ENCODE measurements at regions not wholly inside any gene's neighbourhood (a gene's known extent, or its start where the extent isn't known, plus 50 kb on each side); places are given as distances from the start of the nearest gene placed in this dataset.
A peak's percentile ranks its signal among the peaks of the same experiment; 100 is the strongest.

- DNase-seq = no peak
Measured at GRCh38 chr7:113446791-113447190, 328.4 kb upstream of the SMIM30 start.

GRCh38 chr7:113446391-113446790 is 328.0 kb upstream of the SMIM30 start:
- no peak for DNase-seq

DNA sequence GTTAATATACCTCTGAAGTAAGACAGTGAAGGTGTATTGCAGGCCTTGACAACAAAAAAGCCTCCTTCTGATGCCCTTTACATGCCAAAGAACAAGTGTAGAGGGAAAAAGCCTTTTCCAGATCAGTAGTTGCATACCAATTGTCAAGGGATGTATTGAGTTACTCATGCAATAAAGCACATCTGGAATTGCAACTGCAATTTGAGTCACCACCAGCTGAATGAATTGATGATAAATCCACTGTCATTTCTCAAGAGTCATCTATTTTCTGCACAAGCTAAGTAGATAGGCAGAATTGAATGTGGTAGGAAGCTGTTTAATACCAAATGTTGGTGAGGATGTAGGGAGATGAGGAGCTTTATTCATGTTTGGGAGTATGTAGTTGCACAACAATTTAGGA is 325.9 kb upstream of the SMIM30 start:
- no peak for DNase-seq

GRCh38 chr7:113440173-113440572 is 321.8 kb upstream of the SMIM30 start:
- DNase-seq = no peak

GRCh38 chr7:113431406-113431805 is 313.1 kb upstream of the SMIM30 start:
- DNase-seq = no peak

DNA sequence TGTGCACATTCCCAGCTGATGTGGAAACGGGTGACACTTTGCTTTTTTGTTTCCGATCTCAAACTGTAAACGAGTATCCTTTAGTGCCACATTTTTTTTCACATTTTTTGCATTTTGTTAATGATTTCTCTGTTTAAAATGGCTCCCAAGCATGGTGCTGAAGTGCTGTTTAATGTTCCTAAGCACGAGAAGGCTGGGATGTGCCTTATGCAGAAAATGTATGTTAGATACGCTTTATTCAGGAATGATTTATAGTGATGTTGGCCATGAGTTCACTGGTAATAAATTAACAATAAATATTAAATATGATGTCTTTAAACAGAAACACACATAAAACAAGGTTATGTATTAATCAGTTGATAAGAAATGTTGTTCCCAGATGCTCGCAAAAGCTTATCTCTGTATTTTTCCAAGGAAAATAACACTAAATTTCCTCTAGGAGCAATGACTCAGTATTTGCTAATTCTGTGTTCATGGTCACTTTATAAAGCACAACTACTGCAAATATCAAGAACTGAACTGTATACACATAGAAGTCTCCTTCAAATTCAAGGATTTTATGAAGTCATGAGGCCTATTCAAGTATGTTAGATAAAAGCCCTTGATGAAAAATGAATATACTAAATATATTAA is 305.9 kb upstream of the SMIM30 start:
- no peak for DNase-seq

DNA sequence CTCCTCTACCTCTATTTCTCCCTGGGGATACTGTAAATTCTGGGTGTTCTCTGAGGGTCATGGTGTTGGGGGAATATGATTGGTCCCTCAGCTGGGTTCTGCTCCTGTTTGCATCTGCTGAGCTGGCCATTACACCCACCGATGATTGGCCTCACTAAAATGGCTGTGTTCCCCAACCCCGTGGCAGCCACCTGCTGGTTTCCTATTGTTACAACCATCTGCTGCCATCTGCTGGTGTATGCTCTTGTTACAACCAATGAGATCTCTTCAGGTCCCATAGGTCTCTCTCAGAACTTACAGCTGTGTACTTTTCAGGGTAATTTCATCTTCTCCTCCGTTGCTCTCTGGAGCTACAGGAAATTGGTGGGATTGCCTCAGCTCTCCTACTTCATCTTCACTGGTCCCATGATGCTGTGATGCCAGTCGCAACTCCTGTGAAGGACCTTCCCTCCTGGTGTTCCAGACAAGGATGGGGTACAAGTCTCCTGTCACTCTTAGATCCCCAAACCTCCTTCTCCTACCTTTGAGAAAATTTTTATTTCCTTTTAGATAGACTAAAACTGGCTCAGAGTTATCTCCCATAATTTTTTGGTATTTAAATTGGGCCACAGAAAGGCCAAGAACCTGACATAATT is 303.5 kb upstream of the SMIM30 start:
- DNase-seq = peak; percentile 9 to 51

DNA sequence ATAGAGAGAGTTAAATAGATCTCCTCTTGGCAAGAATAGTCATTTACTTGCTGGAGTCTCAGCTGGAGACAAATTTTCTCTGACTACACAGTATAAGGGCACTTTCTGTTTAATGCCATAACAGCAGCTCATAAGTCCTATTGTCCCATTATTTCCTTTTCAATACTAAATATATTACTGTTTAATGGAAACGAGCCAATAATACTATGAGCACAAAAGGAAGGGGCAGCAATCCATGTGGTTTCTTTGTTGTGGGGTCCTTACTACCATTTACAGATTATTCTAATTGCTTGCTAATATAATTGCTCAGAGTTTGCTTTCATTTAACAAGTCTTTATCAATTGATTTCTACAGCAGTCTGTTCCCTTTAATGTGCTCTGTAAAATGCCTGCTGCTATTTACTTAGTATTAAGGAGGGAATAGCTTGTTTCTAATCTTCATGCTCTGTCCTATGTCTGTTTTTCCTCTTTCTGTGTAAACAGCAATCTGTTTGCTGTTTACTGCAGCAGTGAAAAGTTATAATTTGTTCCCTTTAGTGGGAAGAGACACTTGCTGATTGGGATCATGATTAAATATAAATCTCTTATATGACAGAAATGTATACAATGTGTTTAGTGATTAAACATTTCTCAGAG is 296.2 kb upstream of the SMIM30 start:
- no peak for DNase-seq

- no peak for DNase-seq
Measured at GRCh38 chr7:113412410-113412809, 294.1 kb upstream of the SMIM30 start.

DNA sequence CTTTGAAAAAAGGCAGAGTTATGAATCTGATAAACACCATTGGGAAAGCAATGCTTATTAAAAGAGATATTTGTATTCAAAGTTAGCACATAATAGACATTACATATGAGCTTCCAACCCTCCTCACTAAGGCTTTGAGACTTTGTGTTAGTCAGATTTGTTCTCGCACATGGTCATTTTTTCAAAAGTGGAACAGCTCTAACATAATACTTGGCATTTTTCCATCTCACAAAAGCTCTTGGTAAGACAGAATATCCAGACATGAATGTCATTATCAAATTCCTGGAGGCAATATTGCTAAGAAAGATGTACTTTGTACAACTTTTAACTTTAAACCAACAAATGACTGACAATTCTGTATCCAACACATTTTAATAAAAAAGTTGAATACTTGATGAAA is 292.4 kb upstream of the SMIM30 start:
- DNase-seq = no peak

DNA sequence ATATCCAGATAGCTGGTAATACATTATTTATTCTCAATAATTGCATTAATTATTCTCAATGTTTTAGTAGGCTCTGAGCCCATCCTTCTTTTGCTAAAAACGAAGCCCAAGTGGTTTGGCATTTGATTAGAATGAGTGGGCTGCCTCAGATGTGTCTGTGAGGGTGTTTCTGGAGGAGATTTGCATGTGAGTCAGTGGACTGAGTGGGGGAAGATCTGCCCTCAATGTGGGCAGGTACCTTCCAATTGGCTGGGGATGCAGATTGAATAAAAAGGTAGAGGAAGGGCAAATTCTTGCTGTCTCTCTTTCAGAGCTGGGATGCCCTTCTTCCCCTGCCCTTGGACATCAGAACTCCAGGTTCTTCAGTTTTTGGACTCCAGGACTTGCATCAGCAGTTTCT is 290.6 kb upstream of the SMIM30 start:
- no peak for DNase-seq

GRCh38 chr7:113405296-113406056 is 287.1 kb upstream of the SMIM30 start:
- DNase-seq = no peak

- DNase-seq = peak in 1 of 2 donors; percentile 5
Measured at GRCh38 chr7:113404245-113404644, 285.9 kb upstream of the SMIM30 start.

DNA sequence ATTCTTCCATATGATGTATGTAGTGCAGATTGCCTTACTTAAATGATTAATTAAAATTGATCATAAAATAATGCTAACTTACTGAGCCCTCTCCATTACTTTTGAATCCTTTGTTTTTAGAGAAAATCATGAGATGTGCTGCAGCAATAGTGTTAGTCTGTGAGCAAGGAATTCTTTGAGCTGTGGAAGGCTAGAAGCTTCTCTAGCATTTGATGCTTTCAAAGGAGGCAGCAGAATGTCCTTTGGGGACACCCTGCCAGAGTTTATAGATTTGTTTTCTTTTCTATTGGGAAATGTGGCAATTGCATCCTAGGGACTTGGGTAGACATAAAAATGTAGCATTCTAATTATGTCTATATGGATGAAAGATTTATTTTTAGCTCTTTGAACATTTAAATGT is 284.1 kb upstream of the SMIM30 start:
- DNase-seq = no peak

DNA sequence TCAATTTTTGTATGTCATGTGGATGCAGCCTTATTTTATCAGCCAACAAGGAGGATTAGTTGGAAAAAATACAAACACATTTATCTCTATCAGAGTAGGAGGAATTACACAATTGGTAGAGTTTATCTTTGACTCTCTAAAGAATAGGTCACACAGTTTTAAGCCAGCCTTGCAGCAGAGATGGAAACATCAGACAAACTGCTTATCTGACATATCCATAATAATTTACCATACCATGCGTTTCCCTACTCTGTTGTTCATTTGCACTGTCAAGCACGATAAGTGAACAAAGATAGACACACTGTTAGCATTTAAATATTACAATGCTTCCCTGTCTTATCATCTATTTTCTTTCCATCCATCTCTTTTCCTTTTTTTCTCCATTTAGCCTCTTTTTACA is 283.7 kb upstream of the SMIM30 start:
- no peak for DNase-seq

GRCh38 chr7:113394856-113395255 is 276.5 kb upstream of the SMIM30 start:
- DNase-seq = no peak

DNA sequence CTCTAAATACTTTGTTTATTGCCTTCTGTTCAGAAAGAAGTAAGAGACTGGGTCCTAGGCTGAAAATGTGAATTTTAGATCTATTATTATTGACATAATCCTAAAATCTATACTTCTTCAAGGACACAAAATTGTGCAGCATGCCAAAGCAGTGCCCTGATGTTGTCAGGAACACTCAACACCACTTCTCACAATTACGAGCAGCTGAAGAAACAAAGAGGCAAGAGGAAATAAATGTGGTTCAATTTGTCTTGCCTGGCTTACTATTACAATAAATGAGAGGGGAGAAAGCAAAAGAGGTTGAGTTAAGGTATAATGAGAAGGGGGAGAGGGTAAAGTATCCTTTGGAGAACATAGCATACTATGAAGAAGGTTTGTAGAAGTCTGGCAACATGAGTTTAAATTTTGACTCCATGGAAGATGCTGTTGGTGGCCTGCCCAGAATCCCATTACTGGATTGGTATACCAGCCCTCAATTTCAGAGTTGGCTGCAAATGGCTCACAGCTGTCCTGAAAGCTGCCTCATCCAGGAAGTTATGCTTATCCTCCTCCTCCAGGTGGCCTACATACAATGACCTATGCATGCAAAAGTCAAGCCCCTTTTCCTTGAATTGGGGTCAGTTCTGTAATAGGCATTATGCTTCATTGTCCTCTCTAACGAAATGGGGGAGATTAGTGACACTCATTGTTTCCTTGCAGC is 274.6 kb upstream of the SMIM30 start:
- DNase-seq = no peak

- DNase-seq = no peak
Measured at GRCh38 chr7:113392421-113392820, 274.1 kb upstream of the SMIM30 start.

DNA sequence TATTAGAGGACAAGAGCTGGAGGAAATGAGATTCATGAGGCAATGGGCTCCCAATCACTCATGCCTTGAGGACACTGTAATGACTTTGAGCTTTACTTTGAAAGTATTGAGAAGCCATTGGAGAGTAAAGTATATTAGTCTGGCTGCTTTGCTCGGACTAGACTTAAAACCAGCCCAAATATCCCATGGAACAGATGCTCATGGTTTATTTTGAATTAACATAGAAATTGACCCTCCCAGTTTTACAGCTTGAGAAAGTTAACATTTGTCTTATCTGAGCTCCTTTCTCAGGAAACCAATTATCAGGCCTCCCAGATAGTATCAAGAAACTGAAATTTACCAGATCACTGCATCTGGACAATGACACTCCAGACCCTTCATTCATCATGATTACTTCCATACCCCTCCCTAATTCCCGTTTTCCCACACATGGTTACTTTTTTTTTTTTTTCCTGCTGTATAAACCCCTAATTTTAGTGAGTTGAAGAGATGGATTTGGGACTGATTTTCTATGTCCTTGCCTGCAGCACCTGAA is 270.8 kb upstream of the SMIM30 start:
- no peak for DNase-seq

DNA sequence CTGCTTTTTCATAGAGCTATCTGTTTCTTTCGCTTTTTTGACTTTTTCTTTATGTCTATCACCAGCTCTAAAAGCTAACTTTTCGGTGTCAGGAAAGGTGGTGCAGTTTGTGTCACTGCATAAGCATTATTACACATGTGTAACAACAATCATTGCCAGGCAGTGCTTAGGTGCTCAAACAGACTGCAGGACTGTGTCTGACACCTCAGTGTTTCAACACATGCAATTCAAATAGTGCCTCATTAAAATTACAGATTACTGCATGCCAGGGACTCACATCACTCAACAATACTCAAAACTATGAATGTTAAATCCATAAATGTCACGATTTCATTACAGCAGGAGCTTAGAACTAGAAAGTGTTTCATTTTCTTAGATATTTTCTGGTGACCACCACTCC is 265.3 kb upstream of the SMIM30 start:
- no peak for DNase-seq

DNA sequence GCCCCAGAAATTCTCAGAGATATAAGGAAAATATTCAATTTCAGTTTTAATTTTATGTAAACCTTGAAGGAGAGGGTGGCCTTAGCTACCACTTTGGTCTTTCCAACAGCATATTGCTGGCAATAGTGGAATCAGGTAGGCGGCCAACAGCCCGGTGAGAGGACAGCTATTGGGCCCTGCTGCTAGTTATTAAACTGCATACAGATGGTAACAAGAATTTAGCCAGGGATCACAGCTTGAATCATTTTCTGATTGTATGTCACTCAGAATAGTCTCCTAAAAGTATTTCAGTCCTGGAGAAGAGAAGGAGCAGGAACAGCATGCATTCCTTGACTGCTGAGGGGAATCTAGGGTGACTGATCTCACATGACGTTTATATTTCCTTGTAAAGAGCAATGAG is 261.4 kb upstream of the SMIM30 start:
- DNase-seq = no peak

GRCh38 chr7:113374955-113375354 is 256.6 kb upstream of the SMIM30 start:
- no peak for DNase-seq

DNA sequence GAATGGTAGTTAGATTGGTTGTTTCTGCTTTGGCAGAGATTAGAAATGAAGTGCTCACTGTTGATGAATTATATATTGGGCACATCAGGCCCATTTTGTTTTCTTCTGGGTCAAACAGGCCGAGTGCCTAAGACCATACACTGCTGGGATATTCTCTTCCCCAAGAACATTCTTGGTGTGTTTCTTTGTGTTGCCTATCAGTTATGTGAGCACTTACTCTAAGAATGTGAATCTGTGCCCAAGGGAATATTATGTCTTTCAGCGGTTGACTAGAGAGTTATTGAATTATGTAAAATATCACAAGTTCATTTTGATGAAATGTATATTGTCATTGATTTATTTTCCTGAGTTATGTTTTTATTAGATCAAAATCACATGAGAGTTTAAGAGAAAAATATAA is 255.5 kb upstream of the SMIM30 start:
- no peak for DNase-seq
